SK-N-SH (cell line): ENCODE measurements at regions not wholly inside any gene's neighbourhood (a gene's known extent, or its start where the extent isn't known, plus 50 kb on each side); places are given as distances from the start of the nearest gene placed in this dataset.

ENCODE experiments used
- CTCF ChIA-PET: fragments of 300-600, 350-600 bp; formaldehyde crosslinking; extraction: SDS; loops from one replicate; lab custom pipeline; 2021; lab: Yijun Ruan, JAX
- POLR2A ChIA-PET: fragments of 350-600 bp; sonication (Branson Sonifier 250); formaldehyde crosslinking; extraction: SDS; loops from one replicate; lab custom pipeline; 2020; ENCODE audit warnings: antibody characterized with exemption, inconsistent platforms; lab: Yijun Ruan, JAX
- DNase-seq: peaks from one replicate; pipeline ENCODE4 v3.0.0; 2012
- H2AFZ ChIP-seq: fragments of 200-600 bp; sonication (generic); 2 replicates; pipeline ENCODE4 v1.8.1; 2016; ENCODE audit warnings: antibody characterized with exemption, mild to moderate bottlenecking, low read depth
- H3F3A ChIP-seq: fragments of 200-600 bp; sonication (generic); replicated peaks from 2 replicates; pipeline ENCODE3; 2016; ENCODE audit warnings: antibody characterized with exemption, mild to moderate bottlenecking; ENCODE audit not compliant: insufficient read depth
- H3K27ac ChIP-seq, 2 experiments: fragments of 200-500 bp in 1 of 2; fragments of 200-600 bp in 1 of 2; sonication (Bioruptor generic) in 1 of 2; sonication (generic), shearing (Covaris generic) in 1 of 2; 2 replicates each; pipeline versions ENCODE4 v1.5.1 to v1.6.1; 2014 to 2016; ENCODE audit warnings: low read depth in 2 of 2, inconsistent platforms in 1 of 2, low read length in 1 of 2, mild to moderate bottlenecking in 1 of 2, mixed read lengths in 1 of 2
- H3K27me3 ChIP-seq: fragments of 200-600 bp; sonication (generic), shearing (Covaris generic); 2 replicates; pipeline ENCODE4 v1.6.1; 2016; ENCODE audit warnings: mixed run types; ENCODE audit not compliant: insufficient read depth
- H3K36me3 ChIP-seq, 2 experiments: fragments of 200-500 bp in 1 of 2; fragments of 200-600 bp in 1 of 2; sonication (Bioruptor generic) in 1 of 2; sonication (generic) in 1 of 2; replicated peaks in 1 of 2; 2 replicates each; pipeline versions ENCODE3 to v1.5.1; 2014 to 2016; ENCODE audit warnings: low read length in 1 of 2, mild to moderate bottlenecking in 1 of 2; ENCODE audit not compliant: insufficient read depth in 2 of 2, control insufficient read depth in 1 of 2
- H3K4me1 ChIP-seq, 2 experiments: fragments of 200-500 bp in 1 of 2; fragments of 200-600 bp in 1 of 2; sonication (Bioruptor generic) in 1 of 2; sonication (generic), shearing (Covaris generic) in 1 of 2; 2 replicates each; pipeline versions ENCODE4 v1.5.1 to v1.6.1; 2014 to 2016; ENCODE audit warnings: low read depth in 1 of 2, low read length in 1 of 2, mixed run types in 1 of 2; ENCODE audit not compliant: insufficient read depth in 2 of 2, control insufficient read depth in 1 of 2
- H3K4me2 ChIP-seq: fragments of 200-600 bp; sonication (generic), shearing (Covaris generic); 2 replicates; pipeline ENCODE4 v1.6.1; 2017; ENCODE audit warnings: mixed run types
- H3K4me3 ChIP-seq, 2 experiments: fragments of 200-500 bp in 1 of 2; fragments of 200-600 bp in 1 of 2; sonication (Bioruptor generic) in 1 of 2; sonication (generic), shearing (Covaris generic) in 1 of 2; 2 replicates each; pipeline versions ENCODE4 v1.5.1 to v1.8.1; 2014 to 2016; ENCODE audit warnings: low read depth in 2 of 2, inconsistent platforms in 1 of 2, low read length in 1 of 2, mild to moderate bottlenecking in 1 of 2, mixed read lengths in 1 of 2, moderate library complexity in 1 of 2
- H3K79me2 ChIP-seq: fragments of 200-600 bp; sonication (generic); 2 replicates; pipeline ENCODE4 v1.8.1; 2017; ENCODE audit warnings: mild to moderate bottlenecking; ENCODE audit not compliant: insufficient read depth
- H3K9ac ChIP-seq: fragments of 200-600 bp; sonication (generic); 2 replicates; pipeline ENCODE4 v1.6.1; 2017; ENCODE audit warnings: mixed run types
- H3K9me2 ChIP-seq: fragments of 200-600 bp; sonication (generic); 2 replicates; pipeline ENCODE4 v1.6.1; 2017; ENCODE audit warnings: mixed run types
- H3K9me3 ChIP-seq: fragments of 200-600 bp; sonication (generic); 2 replicates; pipeline ENCODE4 v1.6.1; 2017; ENCODE audit warnings: mixed run types, mild to moderate bottlenecking, moderate library complexity
- H4K20me1 ChIP-seq: fragments of 200-600 bp; sonication (generic); 2 replicates; pipeline ENCODE4 v1.6.1; 2017; ENCODE audit warnings: mild to moderate bottlenecking, mixed run types; ENCODE audit not compliant: insufficient read depth
- CHD2 ChIP-seq: fragments of 150-350 bp; IDR thresholded peaks from 2 replicates; pipeline ENCODE4 v1.6.1; 2018; ENCODE audit warnings: low read length; ENCODE audit not compliant: partially characterized antibody
- ELF1 ChIP-seq: IDR thresholded peaks from 2 replicates; pipeline ENCODE4 v1.4.0; 2012
- GATA2 ChIP-seq: sonication (generic); formaldehyde crosslinking; IDR thresholded peaks from 2 replicates; pipeline ENCODE4 v1.5.0; 2020; ENCODE audit warnings: mild to moderate bottlenecking, missing genetic modification reagents
- JUND ChIP-seq: IDR thresholded peaks from 2 replicates; pipeline ENCODE4 v1.4.0; 2012
- NFIC ChIP-seq: IDR thresholded peaks from 2 replicates; pipeline ENCODE4 v1.4.0; 2012; ENCODE audit warnings: borderline replicate concordance
- PBX3 ChIP-seq: IDR thresholded peaks from 2 replicates; pipeline ENCODE4; 2012
- RAD21 ChIP-seq: IDR thresholded peaks from 2 replicates; pipeline ENCODE4 v1.6.1; 2012; ENCODE audit warnings: mild to moderate bottlenecking, low read length
- RCOR1 ChIP-seq: fragments of 150-350 bp; IDR thresholded peaks from 2 replicates; pipeline ENCODE4 v1.6.1; 2017; ENCODE audit warnings: antibody characterized with exemption, low read length
- REST ChIP-seq: IDR thresholded peaks from 2 replicates; pipeline ENCODE4 v1.6.1; 2012; ENCODE audit warnings: mild to moderate bottlenecking, low read depth, low read length, moderate library complexity
- RXRA ChIP-seq: IDR thresholded peaks from 2 replicates; pipeline ENCODE4 v1.4.0; 2012; ENCODE audit warnings: low read depth, mild to moderate bottlenecking, borderline replicate concordance
- SMC3 ChIP-seq: IDR thresholded peaks from 2 replicates; pipeline ENCODE4 v1.6.1; 2012; ENCODE audit warnings: low read depth, low read length, improper control_type of control experiment
- TCF12 ChIP-seq: IDR thresholded peaks from 2 replicates; pipeline ENCODE4 v1.4.0; 2012
- USF1 ChIP-seq: IDR thresholded peaks from 2 replicates; pipeline ENCODE4 v1.4.0; 2012; ENCODE audit warnings: low read depth, borderline replicate concordance
- YY1 ChIP-seq: IDR thresholded peaks from 2 replicates; pipeline ENCODE4 v1.4.0; 2012; ENCODE audit warnings: low read depth, mild to moderate bottlenecking
- WGBS: methylation state at CpG from one replicate; pipeline ENCODE4 v1.1.6; 2017; ENCODE audit warnings: low lambda C conversion rate; 5-methylcytosine and 5-hydroxymethylcytosine counted together
- TF ChIP-seq, protein P1 (sequence below): IDR thresholded peaks from 2 replicates; pipeline ENCODE4 v1.4.0; 2012; ENCODE audit warnings: low read depth, borderline replicate concordance
- TF ChIP-seq, protein P2 (sequence below): fragments of 200-600 bp; sonication (generic); IDR thresholded peaks from 2 replicates; pipeline ENCODE4 v1.6.1; 2017; ENCODE audit warnings: antibody characterized with exemption, mild to moderate bottlenecking, moderate library complexity

GRCh38 chr18:35797948-35798347, 174.5 kb upstream of the RMP24 start:
- 17% methylated on average over 1 of the region's 1 CpG for WGBS
- Histone ChIP-seq H3K4me3 (no peak overlapping the region), H3K27me3 (no peaks in the 10 kb centered on the region), H4K20me1 (no peaks in the 10 kb centered on the region), H3K9me2 (no peaks in the 10 kb centered on the region), H3K9me3 (no peaks in the 10 kb centered on the region), H3K4me1 (no peaks in the 10 kb centered on the region), H3K9ac (no peak overlapping the region), H3F3A (no peaks in the 10 kb centered on the region), H3K36me3 (no peaks in the 10 kb centered on the region), H3K4me2 (no peak overlapping the region), H3K79me2 (no peaks in the 10 kb centered on the region), H2AFZ (no peak overlapping the region), H3K27ac (no peak overlapping the region)
- POLR2A ChIA-PET, result no interaction called here
- TF ChIP-seq RAD21 (no peak), GATA2 (CRISPR knock-in tag) (no peak), TCF12 (no peak), NFIC (no peak), SMC3 (no peak), JUND (no peak), YY1 (no peak)
- TF ChIP-seq, protein P1, sequence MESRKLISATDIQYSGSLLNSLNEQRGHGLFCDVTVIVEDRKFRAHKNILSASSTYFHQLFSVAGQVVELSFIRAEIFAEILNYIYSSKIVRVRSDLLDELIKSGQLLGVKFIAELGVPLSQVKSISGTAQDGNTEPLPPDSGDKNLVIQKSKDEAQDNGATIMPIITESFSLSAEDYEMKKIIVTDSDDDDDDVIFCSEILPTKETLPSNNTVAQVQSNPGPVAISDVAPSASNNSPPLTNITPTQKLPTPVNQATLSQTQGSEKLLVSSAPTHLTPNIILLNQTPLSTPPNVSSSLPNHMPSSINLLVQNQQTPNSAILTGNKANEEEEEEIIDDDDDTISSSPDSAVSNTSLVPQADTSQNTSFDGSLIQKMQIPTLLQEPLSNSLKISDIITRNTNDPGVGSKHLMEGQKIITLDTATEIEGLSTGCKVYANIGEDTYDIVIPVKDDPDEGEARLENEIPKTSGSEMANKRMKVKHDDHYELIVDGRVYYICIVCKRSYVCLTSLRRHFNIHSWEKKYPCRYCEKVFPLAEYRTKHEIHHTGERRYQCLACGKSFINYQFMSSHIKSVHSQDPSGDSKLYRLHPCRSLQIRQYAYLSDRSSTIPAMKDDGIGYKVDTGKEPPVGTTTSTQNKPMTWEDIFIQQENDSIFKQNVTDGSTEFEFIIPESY, result no peak
- CTCF ChIA-PET, result interaction anchor here (1.2 kb wide), 1 partner anchor 152 kb away, joined by 3 read pairs; no protein-coding TSS in a partner anchor
- DNase-seq, result no peak

GRCh38 chr18:35803551-35803950, 168.9 kb upstream of the RMP24 start:
- H3F3A ChIP-seq, result no peaks in the 10 kb centered on the region
- no peak for TF ChIP-seq ELF1
- TF ChIP-seq RCOR1, result no peak
- no peak for TF ChIP-seq RXRA
- no peak for TF ChIP-seq CHD2
- TF ChIP-seq, protein P2, sequence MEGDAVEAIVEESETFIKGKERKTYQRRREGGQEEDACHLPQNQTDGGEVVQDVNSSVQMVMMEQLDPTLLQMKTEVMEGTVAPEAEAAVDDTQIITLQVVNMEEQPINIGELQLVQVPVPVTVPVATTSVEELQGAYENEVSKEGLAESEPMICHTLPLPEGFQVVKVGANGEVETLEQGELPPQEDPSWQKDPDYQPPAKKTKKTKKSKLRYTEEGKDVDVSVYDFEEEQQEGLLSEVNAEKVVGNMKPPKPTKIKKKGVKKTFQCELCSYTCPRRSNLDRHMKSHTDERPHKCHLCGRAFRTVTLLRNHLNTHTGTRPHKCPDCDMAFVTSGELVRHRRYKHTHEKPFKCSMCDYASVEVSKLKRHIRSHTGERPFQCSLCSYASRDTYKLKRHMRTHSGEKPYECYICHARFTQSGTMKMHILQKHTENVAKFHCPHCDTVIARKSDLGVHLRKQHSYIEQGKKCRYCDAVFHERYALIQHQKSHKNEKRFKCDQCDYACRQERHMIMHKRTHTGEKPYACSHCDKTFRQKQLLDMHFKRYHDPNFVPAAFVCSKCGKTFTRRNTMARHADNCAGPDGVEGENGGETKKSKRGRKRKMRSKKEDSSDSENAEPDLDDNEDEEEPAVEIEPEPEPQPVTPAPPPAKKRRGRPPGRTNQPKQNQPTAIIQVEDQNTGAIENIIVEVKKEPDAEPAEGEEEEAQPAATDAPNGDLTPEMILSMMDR, result no peak
- TF ChIP-seq REST, result no peak
- TF ChIP-seq USF1, result no peak
- TF ChIP-seq GATA2 (CRISPR knock-in tag), result no peak
- no peak for TF ChIP-seq PBX3
- TF ChIP-seq, all 33 proteins: peak for 0
- Histone ChIP-seq H3K4me1 (no peaks in the 10 kb centered on the region), H3K79me2 (no peaks in the 10 kb centered on the region), H3K27ac (no peak overlapping the region), H3K9me3 (no peaks in the 10 kb centered on the region), H3K27me3 (no peaks in the 10 kb centered on the region), H3K36me3 (no peaks in the 10 kb centered on the region), H3K9ac (no peak overlapping the region), H4K20me1 (no peaks in the 10 kb centered on the region), H2AFZ (no peak overlapping the region), H3K9me2 (no peaks in the 10 kb centered on the region), H3K4me3 (no peak overlapping the region), H3K4me2 (no peak overlapping the region)
- ChIA-PET POLR2A (no interaction called here), CTCF (no interaction called here)
- DNase-seq, result no peak
- WGBS, result 0% methylated on average over 1 of the region's 1 CpG
